ENCODE measurements at regions not wholly inside any gene's neighbourhood (a gene's known extent, or its start where the extent isn't known, plus 50 kb on each side); places are given as distances from the start of the nearest gene placed in this dataset.

- no peak for TF ChIP-seq CTCF (IDR thresholded peaks at IDR 0.05; ENCODE audit: control insufficient read depth, insufficient read depth, low read depth, low read length, missing control alignments)
- DNase-seq (ENCODE audit: low read depth): no peak
- H3K4me3 ChIP-seq (ENCODE audit: control insufficient read depth, low read depth, low read length): no peak overlapping the region
Observed at GRCh38 chr9:95586326-95586725, 69.6 kb upstream of the PTCH1 start.

- H3K4me3 ChIP-seq (ENCODE audit: control insufficient read depth, low read depth, low read length): no peak overlapping the region
- no peak for TF ChIP-seq CTCF (IDR thresholded peaks at IDR 0.05; ENCODE audit: control insufficient read depth, insufficient read depth, low read depth, low read length, missing control alignments)
- DNase-seq (ENCODE audit: low read depth): no peak
Observed at GRCh38 chr9:95585824-95586223, 69.1 kb upstream of the PTCH1 start.

GRCh38 chr9:95584176-95584575 is 67.4 kb upstream of the PTCH1 start:
- DNase-seq (ENCODE audit: low read depth): no peak
- no peak overlapping the region for H3K4me3 ChIP-seq (ENCODE audit: control insufficient read depth, low read depth, low read length)
- TF ChIP-seq CTCF (IDR thresholded peaks at IDR 0.05; ENCODE audit: control insufficient read depth, insufficient read depth, low read depth, low read length, missing control alignments): no peak

- TF ChIP-seq CTCF (IDR thresholded peaks at IDR 0.05; ENCODE audit: control insufficient read depth, insufficient read depth, low read depth, low read length, missing control alignments): no peak
- no peak overlapping the region for H3K4me3 ChIP-seq (ENCODE audit: control insufficient read depth, low read depth, low read length)
- no peak for DNase-seq (ENCODE audit: low read depth)
Observed at GRCh38 chr9:95581900-95582299, 65.1 kb upstream of the PTCH1 start.

- no peak for TF ChIP-seq CTCF (IDR thresholded peaks at IDR 0.05; ENCODE audit: control insufficient read depth, insufficient read depth, low read depth, low read length, missing control alignments)
- DNase-seq (ENCODE audit: low read depth): no peak
- H3K4me3 ChIP-seq (ENCODE audit: control insufficient read depth, low read depth, low read length): no peak overlapping the region
Observed at GRCh38 chr9:95580812-95581761, 64.3 kb upstream of the PTCH1 start.

GRCh38 chr9:95574866-95575553 is 58.2 kb upstream of the PTCH1 start:
- no peak for DNase-seq (ENCODE audit: low read depth)
- no peak overlapping the region for H3K4me3 ChIP-seq (ENCODE audit: control insufficient read depth, low read depth, low read length)
- TF ChIP-seq CTCF (IDR thresholded peaks at IDR 0.05; ENCODE audit: control insufficient read depth, insufficient read depth, low read depth, low read length, missing control alignments): no peak

Measured in AG09309 (cell line).